LNCAP (cell line): ENCODE measurements at regions not wholly inside any gene's neighbourhood (a gene's known extent, or its start where the extent isn't known, plus 50 kb on each side); places are given as distances from the start of the nearest gene placed in this dataset.

ENCODE experiments used
- CTCF ChIP-seq: fragments of 450-650 bp; IDR thresholded peaks from 2 replicates; pipeline ENCODE4 v1.5.1; 2017; ENCODE audit warnings: mild to moderate bottlenecking

GRCh38 chr16:80283466-80284392 is 257.1 kb upstream of the DYNLRB2 start:
- no peak for TF ChIP-seq CTCF

GRCh38 chr16:80280557-80280956 is 260.2 kb upstream of the DYNLRB2 start:
- no peak for TF ChIP-seq CTCF

DNA sequence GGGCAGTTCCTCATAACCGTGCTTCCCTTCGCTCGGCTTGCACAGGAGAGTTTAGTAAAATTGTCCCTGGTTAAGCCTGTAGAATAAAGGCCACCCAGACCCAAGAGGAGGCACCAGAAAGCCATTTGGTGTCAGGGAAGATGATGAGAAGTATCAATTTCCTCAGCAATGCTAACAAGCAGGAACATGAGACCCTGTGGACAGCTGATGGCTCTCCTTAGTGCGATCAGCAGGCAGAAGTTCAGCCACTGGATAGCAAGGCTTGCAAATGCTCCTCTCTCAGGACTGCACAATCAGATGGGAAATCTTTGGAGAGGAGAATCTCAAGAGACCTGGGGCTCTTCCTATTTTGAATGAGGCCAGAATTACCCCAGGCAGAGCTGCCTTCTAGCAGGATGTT is 261.1 kb upstream of the DYNLRB2 start:
- TF ChIP-seq CTCF, result no peak

- no peak for TF ChIP-seq CTCF
These were observed 263.6 kb upstream of the DYNLRB2 start for GRCh38 chr16:80277182-80277581.

DNA sequence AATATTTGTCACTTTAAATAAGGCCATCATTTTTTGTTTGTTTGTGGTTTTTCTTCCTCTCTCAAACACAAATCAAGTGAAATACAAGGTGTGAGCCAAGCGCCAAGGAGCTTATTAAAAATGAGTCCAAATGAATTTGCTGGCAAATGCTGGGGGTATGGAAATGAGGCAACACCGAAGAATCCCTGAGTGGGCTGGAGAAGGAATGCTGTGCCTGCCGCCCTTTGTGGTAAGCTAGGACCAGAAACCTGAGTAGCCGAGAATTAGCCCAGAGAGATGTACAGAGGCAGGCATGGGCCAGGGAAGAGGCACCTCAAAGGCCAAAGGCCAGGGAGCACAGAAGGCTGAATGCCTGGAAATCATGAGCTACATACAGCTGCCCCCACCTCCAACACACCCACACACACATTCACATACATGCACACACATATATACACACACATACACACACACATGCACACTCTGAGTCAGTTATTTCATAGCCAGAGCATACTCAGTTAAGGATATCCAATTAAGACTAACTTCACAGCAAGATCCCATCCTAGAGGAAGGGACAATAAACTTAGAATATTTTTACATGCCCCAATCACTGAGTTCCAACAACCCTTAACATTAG is 266.1 kb upstream of the DYNLRB2 start:
- no peak for TF ChIP-seq CTCF

DNA sequence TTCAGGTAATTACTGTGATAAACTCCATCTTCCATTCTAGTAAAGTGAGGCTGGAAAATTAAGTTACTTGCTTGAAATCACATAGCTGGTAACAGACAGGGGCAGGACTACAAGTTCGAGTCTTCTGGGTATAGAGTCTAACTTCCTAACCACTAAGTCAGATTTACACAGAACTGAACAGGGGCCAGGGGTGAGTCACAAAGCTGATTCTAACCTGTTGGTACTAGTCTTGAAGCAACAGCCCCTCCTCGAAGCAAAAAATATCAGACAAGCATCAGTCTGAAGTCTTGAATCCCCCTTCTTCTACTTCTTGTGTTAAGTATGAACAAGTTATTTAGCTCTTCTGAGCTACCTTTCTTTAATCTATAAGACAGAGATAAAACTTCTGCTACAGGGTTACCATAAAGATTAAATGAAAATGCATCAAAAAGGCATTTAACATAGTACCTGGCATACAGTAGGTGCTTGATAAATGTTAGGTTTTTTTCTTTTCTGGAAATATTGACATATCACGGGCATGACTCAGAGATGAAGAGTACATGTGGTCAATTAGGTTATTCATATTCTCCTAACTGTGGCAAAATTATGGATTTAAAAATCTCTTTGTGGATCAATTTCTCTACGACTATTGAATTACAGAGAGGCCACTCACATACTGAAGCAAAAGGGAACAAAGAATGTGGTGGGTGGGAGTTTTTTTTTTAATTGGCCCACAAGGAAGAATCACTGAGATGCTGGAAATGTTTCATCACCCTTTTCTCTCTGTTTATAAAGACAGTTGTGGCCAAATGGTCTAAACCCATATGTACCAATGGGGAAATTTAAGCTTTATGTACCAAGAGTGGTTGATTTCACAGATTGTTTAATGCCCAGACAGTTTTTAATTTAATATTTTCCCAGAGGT is 266.9 kb upstream of the DYNLRB2 start:
- no peak for TF ChIP-seq CTCF

GRCh38 chr16:80265624-80266306 is 275.0 kb upstream of the DYNLRB2 start:
- no peak for TF ChIP-seq CTCF
